CD4-positive, alpha-beta T cell (primary cell): ENCODE measurements at regions not wholly inside any gene's neighbourhood (a gene's known extent, or its start where the extent isn't known, plus 50 kb on each side); places are given as distances from the start of the nearest gene placed in this dataset.

Source experiments
- ATAC-seq: fragments of 200-7000 bp; cut with Tn5 transposase; one replicate; pipeline ENCODE4 v1.10.0; 2022; ENCODE audit warnings: mild to moderate bottlenecking; ENCODE audit not compliant: poor library complexity
- CTCF ChIA-PET: fragments of 350-600 bp; sonication (Branson Sonifier 250); formaldehyde crosslinking; loops from one replicate; lab custom pipeline; 2021; ENCODE audit warnings: antibody characterized with exemption, inconsistent platforms; lab: Charles Lee
- POLR2A ChIA-PET: fragments of 350-600 bp; sonication (Branson Sonifier 250); formaldehyde crosslinking; loops from one replicate; lab custom pipeline; 2021; ENCODE audit warnings: antibody characterized with exemption, inconsistent platforms; lab: Charles Lee
- DNase-seq, 14 experiments: peaks; one replicate each; pipeline ENCODE4 v3.0.0-alpha.2; 2013 to 2020; ENCODE audit warnings: mixed read lengths in 2 of 14
- H3K27ac ChIP-seq, 2 donors: one replicate each; pipeline versions ENCODE4 v1.5.1 to v1.7.0; 2013; ENCODE audit warnings: low read length in 2 of 2, low read depth in 1 of 2, mild to moderate bottlenecking in 1 of 2
- H3K27me3 ChIP-seq, 2 experiments: 1 replicate in 1 of 2; 2 replicates in 1 of 2; pipeline versions ENCODE4 v1.6.1 to v1.7.0; 2013; ENCODE audit warnings: low read length in 2 of 2, control low read depth in 1 of 2, mild to moderate bottlenecking in 1 of 2, moderate library complexity in 1 of 2; ENCODE audit not compliant: insufficient read depth in 2 of 2, control insufficient read depth in 1 of 2
- H3K36me3 ChIP-seq: one replicate; pipeline ENCODE4 v1.6.1; 2013; ENCODE audit warnings: low read length, control low read depth; ENCODE audit not compliant: insufficient read depth
- H3K4me1 ChIP-seq: one replicate; pipeline ENCODE4 v1.6.1; 2013; ENCODE audit warnings: low read length, control low read depth; ENCODE audit not compliant: insufficient read depth
- H3K4me3 ChIP-seq: one replicate; pipeline ENCODE4 v1.5.1; 2013; ENCODE audit warnings: mild to moderate bottlenecking, low read length, moderate library complexity
- H3K9me3 ChIP-seq, 2 experiments: 1 replicate in 1 of 2; 2 replicates in 1 of 2; pipeline versions ENCODE4 v1.6.1 to v1.7.0; 2013; ENCODE audit warnings: low read length in 2 of 2, mild to moderate bottlenecking in 2 of 2, control low read depth in 1 of 2, moderate library complexity in 1 of 2; ENCODE audit not compliant: control insufficient read depth in 1 of 2, insufficient read depth in 1 of 2
- H3K27ac Mint-ChIP-seq: one replicate; pipeline ENCODE4 v1.8.0; 2020; ENCODE audit warnings: mixed read lengths
- H3K27me3 Mint-ChIP-seq: one replicate; pipeline ENCODE4 v1.8.0; 2021; ENCODE audit warnings: mixed read lengths
- H3K36me3 Mint-ChIP-seq: one replicate; pipeline ENCODE4 v1.8.0; 2021; ENCODE audit warnings: low read depth, mixed read lengths
- H3K4me1 Mint-ChIP-seq: one replicate; pipeline ENCODE4 v1.8.0; 2021; ENCODE audit warnings: low read depth, mixed read lengths
- H3K4me3 Mint-ChIP-seq: one replicate; pipeline ENCODE4 v1.8.0; 2020; ENCODE audit warnings: mild to moderate bottlenecking, mixed read lengths
- H3K9me3 Mint-ChIP-seq: one replicate; pipeline ENCODE4 v1.8.0; 2020; ENCODE audit warnings: mixed read lengths
- intact Hi-C, 2 experiments: fragments of 100-400 bp; cut with DNase I in 1 of 2; cut with micrococcal nuclease in 1 of 2; formaldehyde crosslinking; loops; one replicate each; pipeline versions ENCODE4 v1.15.1 to v1.9.0; 2023 to 2025; cut with DNase I, micrococcal nuclease
- TF ChIP-seq, protein P1 (sequence below): fragments of 200-600 bp; IDR thresholded peaks from one replicate; pipeline ENCODE4 v1.8.0; 2022; ENCODE audit warnings: antibody characterized with exemption, mild to moderate bottlenecking

DNA sequence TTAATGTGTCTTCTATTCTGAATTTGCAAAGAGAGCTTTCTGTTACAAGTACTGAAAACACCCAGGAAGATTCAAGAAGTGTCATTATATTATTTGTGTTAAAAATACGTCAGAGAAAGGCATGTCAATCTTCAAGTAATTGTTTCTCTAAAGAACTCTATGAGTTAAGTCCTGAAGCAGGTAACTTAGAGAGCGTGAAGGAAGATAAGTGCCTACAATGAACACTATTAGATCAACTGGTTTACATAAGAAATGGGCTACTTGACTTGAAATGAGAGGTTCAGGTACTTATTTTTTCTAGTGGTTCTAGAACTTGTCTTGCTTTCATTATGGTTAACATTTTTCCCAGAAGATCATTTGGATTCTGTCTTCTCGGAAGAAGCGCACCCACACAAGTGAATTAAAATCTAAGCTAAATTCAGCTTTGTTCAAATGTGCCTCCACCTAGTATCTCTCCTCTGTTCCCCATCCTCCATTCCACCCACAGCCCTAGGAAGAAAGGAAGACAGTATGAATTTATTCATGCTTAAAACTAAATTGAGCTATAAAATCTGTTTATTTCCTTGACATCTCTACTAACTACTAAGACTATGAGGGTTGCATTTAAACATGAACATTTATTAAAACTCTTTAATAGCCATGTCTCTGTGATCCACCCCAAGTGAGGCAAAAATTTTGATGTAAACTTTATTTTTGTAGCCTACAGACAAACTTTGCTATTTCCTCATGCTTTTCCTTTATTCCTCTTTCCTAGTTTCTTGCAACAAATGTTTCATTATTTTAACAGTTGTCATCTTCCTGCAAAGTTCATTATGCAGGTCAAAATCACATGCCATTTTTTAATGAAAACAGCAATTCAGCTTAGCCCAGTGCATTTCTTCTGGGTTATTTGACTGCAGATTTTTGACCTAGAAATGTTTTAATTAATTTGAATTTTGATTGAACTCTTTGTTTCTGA is 206.8 kb downstream of the KCNJ2 start:
- Histone ChIP-seq H3K36me3 (no peaks in the 10 kb centered on the region), H3K9me3 (no peaks in the 10 kb centered on the region), H3K27ac (no peak overlapping the region), H3K4me3 (no peak overlapping the region), H3K4me1 (no peaks in the 10 kb centered on the region), H3K27me3 (no peaks in the 10 kb centered on the region)
- Mint-ChIP-seq H3K4me3 (no peak overlapping the region), H3K27me3 (no peaks in the 10 kb centered on the region), H3K4me1 (no peaks in the 10 kb centered on the region), H3K27ac (no peak overlapping the region), H3K36me3 (no peaks in the 10 kb centered on the region), H3K9me3 (no peaks in the 10 kb centered on the region)
- ATAC-seq (no peak), DNase-seq (no peak)
- intact Hi-C loops, result no loop called here
- TF ChIP-seq, protein P1, sequence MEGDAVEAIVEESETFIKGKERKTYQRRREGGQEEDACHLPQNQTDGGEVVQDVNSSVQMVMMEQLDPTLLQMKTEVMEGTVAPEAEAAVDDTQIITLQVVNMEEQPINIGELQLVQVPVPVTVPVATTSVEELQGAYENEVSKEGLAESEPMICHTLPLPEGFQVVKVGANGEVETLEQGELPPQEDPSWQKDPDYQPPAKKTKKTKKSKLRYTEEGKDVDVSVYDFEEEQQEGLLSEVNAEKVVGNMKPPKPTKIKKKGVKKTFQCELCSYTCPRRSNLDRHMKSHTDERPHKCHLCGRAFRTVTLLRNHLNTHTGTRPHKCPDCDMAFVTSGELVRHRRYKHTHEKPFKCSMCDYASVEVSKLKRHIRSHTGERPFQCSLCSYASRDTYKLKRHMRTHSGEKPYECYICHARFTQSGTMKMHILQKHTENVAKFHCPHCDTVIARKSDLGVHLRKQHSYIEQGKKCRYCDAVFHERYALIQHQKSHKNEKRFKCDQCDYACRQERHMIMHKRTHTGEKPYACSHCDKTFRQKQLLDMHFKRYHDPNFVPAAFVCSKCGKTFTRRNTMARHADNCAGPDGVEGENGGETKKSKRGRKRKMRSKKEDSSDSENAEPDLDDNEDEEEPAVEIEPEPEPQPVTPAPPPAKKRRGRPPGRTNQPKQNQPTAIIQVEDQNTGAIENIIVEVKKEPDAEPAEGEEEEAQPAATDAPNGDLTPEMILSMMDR, result no peak
- POLR2A ChIA-PET, result no interaction called here
- CTCF ChIA-PET, result interaction anchor here (0.8 kb wide), 1 partner anchor 10 kb away, joined by 3 read pairs; no protein-coding TSS in a partner anchor

DNA sequence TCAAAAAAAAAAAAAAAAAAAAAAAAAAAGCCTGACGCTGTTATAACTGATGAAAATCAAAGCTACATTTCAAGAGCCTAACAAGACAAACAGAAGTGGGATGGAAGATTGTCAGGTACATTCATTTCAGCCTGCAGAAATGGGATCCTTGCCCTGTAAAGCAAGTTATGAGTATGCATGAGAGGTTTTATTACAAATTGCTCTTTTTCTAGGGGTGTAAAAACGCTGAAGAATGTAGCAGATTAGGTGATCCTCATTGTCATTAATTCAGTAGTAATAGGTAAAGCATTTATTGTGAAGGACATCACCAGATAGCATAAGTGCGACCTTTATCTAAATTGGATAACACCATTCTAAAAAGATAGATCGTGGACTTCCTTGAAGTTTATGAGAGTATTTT is 208.3 kb downstream of the KCNJ2 start:
- no peaks in the 10 kb centered on the region for H3K36me3 ChIP-seq
- H3K9me3 ChIP-seq, result no peaks in the 10 kb centered on the region
- DNase-seq (no peak), ATAC-seq (no peak)
- H3K36me3 Mint-ChIP-seq, result no peaks in the 10 kb centered on the region
- H3K4me3 ChIP-seq, result no peak overlapping the region
- H3K9me3 Mint-ChIP-seq, result no peaks in the 10 kb centered on the region
- intact Hi-C loops, result no loop called here
- POLR2A ChIA-PET, result no interaction called here
- no peak overlapping the region for H3K27ac ChIP-seq
- H3K4me1 Mint-ChIP-seq, result no peaks in the 10 kb centered on the region
- CTCF ChIA-PET, result interaction anchor here (0.7 kb wide), 1 partner anchor 9 kb away, joined by 5 read pairs; no protein-coding TSS in a partner anchor
- H3K27me3 ChIP-seq, result no peaks in the 10 kb centered on the region
- H3K27ac Mint-ChIP-seq, result no peak overlapping the region
- H3K4me1 ChIP-seq, result no peaks in the 10 kb centered on the region
- no peaks in the 10 kb centered on the region for H3K27me3 Mint-ChIP-seq
- TF ChIP-seq, protein P1, result no peak
- no peak overlapping the region for H3K4me3 Mint-ChIP-seq

DNA sequence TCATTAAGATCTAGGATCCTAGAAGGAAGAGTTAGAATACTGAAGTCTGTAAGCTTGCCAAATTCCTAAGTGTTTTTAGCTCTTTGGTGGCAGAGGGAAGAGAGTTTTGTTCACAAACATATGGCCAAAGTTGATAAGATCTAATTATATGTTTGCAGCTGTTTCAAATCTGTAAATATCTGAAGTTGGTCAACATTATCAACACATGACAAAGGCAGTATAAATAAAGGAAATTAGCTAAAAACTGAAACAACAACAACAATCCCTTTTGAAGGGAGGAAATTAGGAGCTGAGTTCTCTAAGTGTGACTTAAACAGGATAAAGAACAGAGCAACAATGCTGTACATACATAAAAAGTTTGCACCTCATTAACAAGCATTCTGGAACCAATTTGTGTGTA is 208.7 kb downstream of the KCNJ2 start:
- Histone ChIP-seq H3K36me3 (no peaks in the 10 kb centered on the region), H3K27ac (no peak overlapping the region), H3K4me3 (no peak overlapping the region), H3K4me1 (no peaks in the 10 kb centered on the region), H3K9me3 (no peaks in the 10 kb centered on the region), H3K27me3 (no peaks in the 10 kb centered on the region)
- Mint-ChIP-seq H3K4me3 (no peak overlapping the region), H3K9me3 (no peaks in the 10 kb centered on the region), H3K36me3 (no peaks in the 10 kb centered on the region), H3K4me1 (no peaks in the 10 kb centered on the region), H3K27ac (no peak overlapping the region), H3K27me3 (no peaks in the 10 kb centered on the region)
- ChIA-PET CTCF (interaction anchor here (0.7 kb wide), 1 partner anchor 8 kb away, joined by 5 read pairs; no protein-coding TSS in a partner anchor), POLR2A (no interaction called here)
- ATAC-seq (no peak), DNase-seq (no peak)
- TF ChIP-seq, protein P1, result no peak
- intact Hi-C loops, result no loop called here
